Fibroblast of mammary gland (primary cell): ENCODE measurements at regions not wholly inside any gene's neighbourhood (a gene's known extent, or its start where the extent isn't known, plus 50 kb on each side); places are given as distances from the start of the nearest gene placed in this dataset.

ENCODE experiments used
- DNase-seq: peaks from one replicate; pipeline ENCODE4 v3.0.0-alpha.2; 2010; ENCODE audit warnings: low read depth
- H3K4me3 ChIP-seq: 2 replicates; pipeline ENCODE4 v1.5.1; 2011; ENCODE audit warnings: low read depth, mild to moderate bottlenecking, low read length, moderate library complexity; ENCODE audit not compliant: control insufficient read depth
- TF ChIP-seq, protein P1 (sequence below): conservative IDR thresholded peaks from 2 replicates; pipeline ENCODE4 v1.5.1; 2011; ENCODE audit warnings: low read depth, low read length, inconsistent platforms; ENCODE audit not compliant: control insufficient read depth, insufficient read depth

DNA sequence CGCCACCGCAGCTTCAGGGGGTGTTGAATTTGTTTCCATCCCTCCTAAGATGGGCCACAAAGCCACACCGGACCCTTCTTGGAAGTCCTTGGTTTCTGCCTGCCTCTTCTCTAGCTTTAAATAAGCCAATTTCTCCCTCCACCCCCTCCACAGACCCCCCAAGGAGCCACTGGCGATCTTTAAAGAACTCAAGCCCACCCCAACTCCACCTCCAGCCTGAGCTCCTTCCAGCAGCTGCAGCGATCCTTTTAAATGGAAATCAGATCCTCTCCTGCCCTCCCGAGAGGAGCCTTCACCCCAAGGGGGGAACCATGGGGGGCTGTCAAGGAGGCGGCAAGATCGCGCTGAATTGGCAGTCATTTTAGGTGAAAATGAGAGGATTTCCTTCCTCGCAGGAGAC lies 133.1 kb downstream of the NCOR2 start:
- TF ChIP-seq, protein P1, sequence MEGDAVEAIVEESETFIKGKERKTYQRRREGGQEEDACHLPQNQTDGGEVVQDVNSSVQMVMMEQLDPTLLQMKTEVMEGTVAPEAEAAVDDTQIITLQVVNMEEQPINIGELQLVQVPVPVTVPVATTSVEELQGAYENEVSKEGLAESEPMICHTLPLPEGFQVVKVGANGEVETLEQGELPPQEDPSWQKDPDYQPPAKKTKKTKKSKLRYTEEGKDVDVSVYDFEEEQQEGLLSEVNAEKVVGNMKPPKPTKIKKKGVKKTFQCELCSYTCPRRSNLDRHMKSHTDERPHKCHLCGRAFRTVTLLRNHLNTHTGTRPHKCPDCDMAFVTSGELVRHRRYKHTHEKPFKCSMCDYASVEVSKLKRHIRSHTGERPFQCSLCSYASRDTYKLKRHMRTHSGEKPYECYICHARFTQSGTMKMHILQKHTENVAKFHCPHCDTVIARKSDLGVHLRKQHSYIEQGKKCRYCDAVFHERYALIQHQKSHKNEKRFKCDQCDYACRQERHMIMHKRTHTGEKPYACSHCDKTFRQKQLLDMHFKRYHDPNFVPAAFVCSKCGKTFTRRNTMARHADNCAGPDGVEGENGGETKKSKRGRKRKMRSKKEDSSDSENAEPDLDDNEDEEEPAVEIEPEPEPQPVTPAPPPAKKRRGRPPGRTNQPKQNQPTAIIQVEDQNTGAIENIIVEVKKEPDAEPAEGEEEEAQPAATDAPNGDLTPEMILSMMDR = no peak
- DNase-seq = no peak
- no peak overlapping the region for H3K4me3 ChIP-seq

DNA sequence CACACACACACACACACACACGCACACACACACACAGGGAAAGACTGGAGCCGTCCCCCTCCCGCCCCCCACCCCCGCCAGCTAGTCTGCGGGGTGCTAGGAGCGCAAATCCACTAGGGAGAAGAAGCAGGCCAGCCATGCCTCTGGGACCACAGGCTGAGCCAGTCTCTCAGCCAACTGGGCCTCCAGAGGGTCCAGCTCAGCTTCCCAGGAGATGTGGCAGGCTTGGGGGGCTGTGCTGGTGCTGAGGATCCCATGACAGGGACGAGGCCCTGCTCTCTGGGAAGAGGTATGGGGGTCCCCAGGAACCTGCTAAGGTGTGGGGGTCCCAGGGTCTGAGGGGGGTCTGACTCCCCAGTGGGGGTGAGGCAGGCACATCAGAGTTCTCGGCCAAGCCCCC lies 133.5 kb downstream of the NCOR2 start:
- no peak for DNase-seq
- TF ChIP-seq, protein P1 = no peak
- H3K4me3 ChIP-seq = no peak overlapping the region

DNA sequence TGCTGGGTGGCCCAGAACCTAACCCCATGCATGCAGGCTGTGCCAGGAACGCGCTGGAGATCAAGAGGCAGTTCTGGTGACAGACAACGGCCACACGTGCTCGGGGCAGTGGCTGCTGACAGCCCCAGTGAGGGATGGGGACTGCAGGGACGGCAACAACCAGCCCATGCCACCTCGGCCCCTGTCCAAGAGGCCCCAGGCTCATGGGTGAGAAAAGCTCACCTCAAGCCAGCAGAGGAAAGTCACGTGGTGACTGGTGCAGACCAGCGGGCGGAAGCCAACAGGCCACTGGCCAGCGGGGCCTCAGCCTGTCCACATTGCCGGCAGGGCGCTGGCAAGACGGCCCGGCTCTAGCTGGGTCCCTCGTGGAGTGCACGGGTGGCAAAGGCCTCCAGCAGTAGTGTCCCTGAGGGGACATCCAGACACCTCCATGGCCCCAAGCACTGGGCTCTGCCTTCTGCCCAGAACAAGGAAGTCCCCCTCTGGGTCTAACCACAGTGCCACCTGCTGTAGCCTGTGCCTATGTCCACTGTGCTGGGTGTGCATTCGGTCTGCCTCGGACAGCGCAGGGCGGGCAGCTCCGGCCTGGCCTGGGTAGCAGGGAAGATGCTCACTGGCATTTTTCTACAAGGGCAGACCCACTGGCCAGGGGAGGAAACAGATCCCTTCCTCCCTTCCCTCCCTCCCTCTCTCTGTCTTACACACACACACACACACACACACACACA lies 134.1 kb downstream of the NCOR2 start:
- H3K4me3 ChIP-seq = no peak overlapping the region
- no peak for DNase-seq
- TF ChIP-seq, protein P1 = no peak

DNA sequence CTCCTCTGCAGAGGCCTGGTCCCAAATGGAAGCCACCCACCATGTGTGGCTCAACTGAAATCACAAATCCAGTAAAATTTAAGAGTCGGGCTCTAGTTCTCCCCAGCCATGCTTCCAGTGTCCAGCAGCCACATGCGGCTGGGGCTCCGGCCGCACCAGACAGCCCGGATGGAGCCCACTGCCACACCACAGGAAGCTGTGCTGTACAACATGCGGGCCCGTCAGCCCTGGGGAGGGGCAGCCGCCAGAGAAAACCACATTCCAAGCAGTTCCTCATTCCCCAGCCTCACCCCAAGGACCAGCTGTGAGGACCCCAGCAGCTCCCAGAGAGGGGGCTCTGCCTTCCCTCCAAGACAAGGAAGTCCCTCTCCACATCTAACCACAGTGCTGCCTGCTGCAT lies 135.0 kb downstream of the NCOR2 start:
- DNase-seq = no peak
- no peak overlapping the region for H3K4me3 ChIP-seq
- TF ChIP-seq, protein P1 = no peak

DNA sequence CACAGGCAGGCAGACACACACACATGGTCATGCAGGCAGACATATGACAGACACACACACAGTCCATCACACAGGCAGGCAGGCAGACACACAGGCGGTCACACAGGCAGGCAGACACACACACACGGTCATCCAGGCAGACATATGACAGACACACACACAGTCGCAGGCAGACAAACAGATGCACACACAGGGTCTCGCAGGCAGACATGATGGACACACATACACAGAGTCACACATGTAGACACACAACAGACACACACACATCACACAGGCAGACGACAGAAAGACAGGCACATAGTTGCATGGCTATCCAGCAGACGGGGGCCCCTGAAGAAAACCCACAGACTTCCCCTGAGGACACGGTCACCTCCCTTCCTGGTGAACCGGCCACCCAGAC lies 135.4 kb downstream of the NCOR2 start:
- no peak overlapping the region for H3K4me3 ChIP-seq
- DNase-seq = no peak
- TF ChIP-seq, protein P1 = no peak

DNA sequence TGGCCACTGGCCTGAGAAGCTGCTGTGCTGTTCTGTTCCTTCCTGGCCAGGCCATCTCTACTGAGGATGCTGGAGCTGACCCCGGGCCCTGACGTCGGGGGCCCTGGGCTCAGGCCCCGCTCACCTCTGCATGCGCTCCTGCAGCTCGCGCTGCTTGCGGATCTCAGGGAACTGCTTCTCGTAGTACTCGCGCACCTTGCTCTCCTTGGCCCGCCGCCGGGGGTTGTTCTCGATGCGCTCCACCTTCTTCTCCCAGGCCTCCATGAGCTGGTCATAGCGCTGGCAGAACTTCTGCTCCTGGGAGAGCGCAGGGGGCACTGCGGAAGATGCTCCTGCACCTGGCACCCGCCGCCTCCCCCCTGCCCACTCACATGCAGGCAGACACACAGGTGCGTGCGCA lies 135.6 kb downstream of the RFLNA start:
- DNase-seq = no peak
- TF ChIP-seq, protein P1 = no peak

DNA sequence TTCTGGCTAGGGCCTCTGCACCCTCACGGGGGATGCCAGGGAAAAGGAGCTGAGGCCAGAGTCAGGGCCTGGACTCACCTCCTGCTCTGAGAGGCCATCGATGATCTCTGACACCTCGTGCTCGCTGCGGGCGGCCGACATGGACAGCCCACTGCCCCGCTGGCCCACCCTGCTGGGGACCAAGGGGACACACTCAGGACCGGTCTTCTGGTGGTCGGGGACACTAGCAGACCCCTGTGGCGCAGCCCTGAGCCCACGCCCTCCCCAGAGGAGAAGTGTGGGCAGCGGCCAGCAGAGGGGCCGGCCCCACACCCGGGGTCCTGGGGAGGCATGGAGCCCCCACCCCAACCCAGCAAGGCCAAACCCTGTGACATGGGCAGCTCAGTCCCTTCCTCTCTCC lies 134.6 kb downstream of the RFLNA start:
- no peak for DNase-seq
- TF ChIP-seq, protein P1 = no peak
- H3K4me3 ChIP-seq = no peak overlapping the region

More for the DNA sequence above, 135.6 kb downstream of the RFLNA start:
- no peak overlapping the region for H3K4me3 ChIP-seq
